ENCODE measurements at regions not wholly inside any gene's neighbourhood (a gene's known extent, or its start where the extent isn't known, plus 50 kb on each side); places are given as distances from the start of the nearest gene placed in this dataset.

DNA sequence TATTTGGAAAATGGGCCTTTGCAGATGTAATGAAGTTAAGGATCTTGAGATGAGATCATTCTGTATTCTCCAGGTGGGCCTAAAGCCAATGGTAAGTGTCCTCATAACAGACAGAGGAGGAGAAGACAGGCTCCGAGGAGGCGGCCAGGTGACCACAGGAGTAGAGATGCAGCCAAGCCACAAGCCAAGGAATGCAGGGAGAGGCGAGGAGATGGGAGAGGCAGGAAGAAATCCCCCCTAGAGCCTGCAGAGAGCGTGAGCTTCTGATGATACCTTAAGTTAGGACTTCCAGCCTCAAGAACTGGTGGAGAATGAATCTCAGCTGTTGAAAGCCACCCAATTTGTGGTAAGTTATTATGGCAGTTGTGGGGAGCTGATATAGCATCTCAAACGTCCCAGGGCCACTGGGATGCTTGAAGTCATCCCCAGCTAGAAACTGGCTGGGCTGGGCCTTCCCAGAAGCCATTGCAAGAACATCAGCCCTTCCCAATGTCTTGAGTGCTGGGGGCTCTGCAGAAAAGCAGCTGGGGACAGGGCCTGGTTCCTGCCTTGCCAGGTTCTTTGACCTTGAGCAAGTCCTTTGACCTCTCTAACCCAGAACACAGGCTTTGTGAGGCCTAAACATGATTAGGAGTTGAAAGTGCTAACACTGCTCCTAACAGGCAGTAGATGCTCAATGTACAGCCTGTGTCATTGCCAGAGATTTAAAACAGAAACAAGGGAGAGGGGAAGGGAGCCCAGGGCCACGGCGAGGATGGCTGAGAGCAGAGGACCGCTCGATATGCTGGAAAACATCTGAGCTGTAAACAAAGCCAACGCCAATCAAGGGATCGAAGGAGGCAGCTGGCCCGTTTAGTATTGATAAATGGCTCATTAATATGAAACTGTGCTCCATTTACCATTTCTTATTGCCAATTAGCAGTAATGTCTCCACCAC is 632.3 kb downstream of the TBC1D22A start:
- DNase-seq = no peak

- DNase-seq = no peak
These were observed 630.7 kb downstream of the TBC1D22A start for GRCh38 chr22:47393191-47393590.

DNA sequence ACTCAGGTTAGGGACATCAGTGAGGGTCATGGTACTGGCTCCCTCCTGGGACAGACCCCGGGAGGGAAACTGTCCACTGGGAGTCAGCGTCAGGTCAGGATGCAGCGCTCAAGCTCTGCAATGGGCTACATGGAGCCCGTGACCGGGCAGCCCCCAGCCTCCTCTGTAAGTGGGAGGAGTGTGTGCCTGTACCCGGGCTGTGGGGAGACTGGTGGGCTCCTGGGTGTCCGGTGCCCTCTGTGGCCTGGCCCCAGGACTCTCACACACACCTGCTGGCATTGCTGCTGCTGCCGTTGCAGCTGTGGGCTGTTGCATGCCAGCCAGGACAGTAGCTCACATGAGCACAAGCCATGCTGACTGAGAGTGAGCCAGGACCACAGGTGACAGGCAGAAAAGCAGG is 630.3 kb downstream of the TBC1D22A start:
- DNase-seq = no peak

DNA sequence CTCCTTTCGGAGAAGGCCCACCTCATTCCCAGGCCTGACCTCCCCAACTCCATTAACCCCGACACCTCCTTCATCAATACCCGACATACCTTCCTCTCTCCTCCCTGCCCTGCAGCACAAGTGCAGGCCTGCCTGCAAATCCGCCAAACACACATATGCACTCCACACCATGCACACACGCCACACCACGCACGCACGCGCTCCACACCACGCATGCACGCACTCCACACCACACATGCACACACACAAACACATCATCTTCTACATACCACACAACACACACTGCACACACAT is 629.6 kb downstream of the TBC1D22A start:
- DNase-seq = no peak

DNA sequence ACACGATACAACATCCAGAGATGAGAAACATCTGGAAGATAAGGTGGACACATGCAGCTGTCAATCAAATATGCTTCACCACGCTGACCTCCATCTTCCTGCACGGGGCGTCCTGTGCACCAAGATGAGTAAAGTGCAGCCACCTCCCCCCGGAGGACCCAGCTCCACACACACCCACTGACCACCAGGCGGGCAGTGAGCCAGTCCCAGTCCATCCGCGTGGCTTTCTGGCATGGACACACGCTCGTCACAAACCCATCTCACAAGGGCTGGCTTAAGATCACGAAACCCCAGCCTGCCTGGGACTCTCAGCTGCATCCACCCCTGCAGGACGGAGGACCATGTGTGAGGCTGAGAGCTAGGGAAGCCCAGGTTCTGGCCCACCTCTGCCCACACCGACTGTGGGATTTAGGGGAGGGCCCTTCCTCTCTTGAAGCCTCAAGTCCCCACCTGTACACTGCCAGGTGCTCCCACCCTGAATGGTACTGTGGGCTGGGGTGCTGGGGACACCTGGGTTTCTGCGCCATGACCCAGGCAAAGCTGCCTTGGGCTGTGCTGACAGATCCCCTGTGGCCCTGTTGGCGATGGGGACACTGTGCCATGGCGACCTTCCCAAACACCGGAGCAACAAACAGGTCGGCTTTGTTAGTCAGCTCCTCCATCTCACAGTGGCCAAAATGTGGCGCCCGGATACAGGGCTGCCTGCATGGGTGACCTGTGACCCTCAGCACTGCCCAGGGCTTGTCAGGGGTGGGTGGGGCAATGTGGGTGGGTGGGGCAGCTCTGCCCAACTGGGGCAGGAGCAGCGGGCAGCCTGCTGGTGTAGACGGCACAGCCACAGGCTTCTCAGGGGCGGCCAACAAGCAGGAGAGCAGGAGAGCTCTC is 629.0 kb downstream of the TBC1D22A start:
- DNase-seq = no peak

DNA sequence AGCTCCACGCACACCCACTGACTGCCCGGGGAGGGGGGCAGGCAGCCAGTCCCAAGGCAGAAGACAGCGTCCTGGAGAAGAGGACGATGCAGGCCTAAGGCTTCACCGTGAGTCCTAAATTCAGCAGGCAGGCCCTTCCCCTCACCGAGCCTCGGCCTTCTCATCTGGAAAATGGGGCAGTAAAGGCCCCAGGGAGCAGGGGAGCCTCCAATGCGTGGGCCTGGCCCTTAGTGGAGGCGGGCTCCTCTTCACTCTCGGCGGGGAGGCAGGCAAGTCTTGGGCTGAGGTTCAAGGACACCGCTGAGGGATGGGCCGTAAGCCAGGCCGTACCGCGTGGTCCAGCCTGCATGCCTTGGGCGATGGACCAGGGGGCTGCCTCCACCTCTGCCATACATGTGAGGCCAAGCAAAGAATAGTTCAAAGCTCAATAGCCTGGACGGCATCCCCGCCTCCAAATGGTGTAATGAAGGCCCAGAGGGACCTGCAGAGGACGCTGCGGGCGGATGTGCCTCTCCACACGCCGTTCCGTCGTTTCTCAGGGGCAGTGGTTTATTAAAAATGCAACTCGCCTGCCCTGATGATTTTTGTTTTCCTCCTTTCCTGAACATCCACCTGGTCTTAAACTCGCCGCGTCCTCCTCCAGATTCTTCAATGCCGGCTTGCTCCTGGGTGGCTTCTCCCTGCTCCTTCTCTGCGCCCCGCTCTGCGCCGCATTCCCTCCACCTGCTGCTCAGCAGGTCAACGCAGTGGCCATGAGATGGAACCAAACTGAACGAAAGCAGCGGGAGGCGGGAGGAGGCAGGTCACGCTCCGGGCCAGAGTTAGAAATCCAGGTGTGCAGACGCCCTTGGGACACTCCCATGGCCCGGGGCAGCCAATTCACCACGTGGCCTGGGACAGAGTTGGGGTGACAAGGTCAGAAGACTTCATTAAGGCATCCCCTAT is 627.8 kb downstream of the TBC1D22A start:
- DNase-seq = no peak

GRCh38 chr22:47389201-47389600 is 626.8 kb downstream of the TBC1D22A start:
- DNase-seq = no peak

- DNase-seq = no peak
These were observed 626.3 kb downstream of the TBC1D22A start for GRCh38 chr22:47388778-47389177.

- no peak for DNase-seq
These were observed 625.9 kb downstream of the TBC1D22A start for GRCh38 chr22:47388331-47388730.

- DNase-seq = no peak
These were observed 624.5 kb downstream of the TBC1D22A start for GRCh38 chr22:47386812-47387510.

- DNase-seq = no peak
These were observed 622.5 kb downstream of the TBC1D22A start for GRCh38 chr22:47384977-47385376.

DNA sequence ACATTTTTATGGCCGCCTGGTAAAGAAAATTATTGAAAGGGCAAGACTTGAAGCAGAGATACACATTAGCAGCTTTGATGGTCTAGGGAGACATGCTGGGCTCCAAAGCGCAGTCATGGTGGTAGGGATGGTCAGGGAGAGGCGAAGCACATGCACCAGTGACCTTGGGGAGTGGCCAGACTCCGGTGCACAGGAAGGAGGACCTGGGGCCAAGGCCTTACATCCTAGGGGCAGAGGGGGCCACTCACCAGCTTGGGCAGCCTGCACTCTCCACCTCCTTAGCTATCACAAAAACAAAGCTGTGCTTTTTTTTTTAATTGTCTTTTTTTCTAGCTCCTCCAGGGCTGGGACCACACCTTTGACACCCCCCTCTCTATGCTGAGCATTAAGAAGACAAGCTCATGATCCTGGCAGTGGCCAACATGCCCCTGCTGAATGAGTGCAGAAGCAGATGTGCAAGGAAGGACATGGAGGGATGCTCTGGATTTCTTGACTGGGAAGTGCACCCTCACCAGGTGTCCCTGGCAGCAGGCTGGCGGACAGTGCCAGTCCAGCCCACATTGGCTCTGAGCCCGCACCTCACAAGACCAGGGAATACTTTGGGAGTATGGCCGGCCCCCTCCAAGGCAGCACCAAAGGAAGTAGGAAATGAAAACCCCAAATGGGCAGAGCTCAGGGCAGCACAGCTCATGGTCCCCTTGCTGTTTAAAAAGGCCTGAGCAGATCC is 619.9 kb downstream of the TBC1D22A start:
- DNase-seq = no peak

- DNase-seq = no peak
These were observed 618.8 kb downstream of the TBC1D22A start for GRCh38 chr22:47381240-47381639.

DNA sequence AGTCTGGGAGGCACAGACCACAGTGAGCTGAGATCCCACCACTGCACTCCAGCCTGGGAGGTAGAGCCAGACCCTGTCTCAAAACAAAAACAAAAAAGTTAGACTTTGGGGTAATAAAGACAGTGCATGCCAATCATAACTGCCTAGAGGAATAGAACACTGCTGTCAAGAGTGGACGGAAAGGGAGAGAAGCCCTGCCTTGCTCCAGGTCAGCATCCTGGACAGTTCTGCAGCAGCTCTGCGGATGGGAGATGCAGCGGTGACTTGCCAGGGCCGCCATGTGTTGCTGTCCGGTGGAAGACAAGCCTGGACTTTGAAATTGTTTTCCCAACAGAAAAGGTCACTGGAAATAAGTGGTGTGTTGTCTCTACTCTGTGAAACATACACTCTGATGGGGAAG is 618.2 kb downstream of the TBC1D22A start:
- no peak for DNase-seq

GRCh38 chr22:47379037-47379436 is 616.6 kb downstream of the TBC1D22A start:
- no peak for DNase-seq

DNA sequence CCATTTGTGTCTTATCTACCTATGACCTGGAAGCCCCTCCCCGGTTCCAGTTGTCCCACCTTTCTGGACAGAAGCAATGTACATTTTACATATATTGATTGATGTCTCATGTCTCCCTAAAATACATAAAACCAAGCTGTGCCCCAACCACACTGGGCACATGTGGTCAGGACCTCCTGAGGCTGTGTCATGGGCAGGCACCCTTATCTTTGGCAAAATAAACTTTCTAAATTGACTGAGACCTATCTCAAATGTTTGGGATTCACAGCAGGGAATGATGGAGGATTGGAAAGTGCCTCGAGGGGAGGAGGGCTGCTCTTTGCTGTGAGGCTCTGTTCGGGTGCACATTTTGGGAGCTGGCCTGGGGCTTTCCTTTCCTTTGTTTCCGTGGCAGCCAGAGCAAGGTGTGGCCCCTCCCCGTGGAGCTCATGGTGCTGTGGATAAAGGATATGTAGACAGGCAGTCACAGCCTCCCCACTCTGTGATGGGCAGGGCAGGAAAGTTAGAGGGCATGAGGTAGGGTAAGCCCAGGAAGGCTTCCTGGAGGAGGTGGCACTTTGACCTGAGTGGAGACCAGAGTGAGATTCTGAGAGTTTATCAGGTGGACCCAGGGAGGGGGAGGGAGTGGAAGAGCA is 615.6 kb downstream of the TBC1D22A start:
- DNase-seq = no peak

DNA sequence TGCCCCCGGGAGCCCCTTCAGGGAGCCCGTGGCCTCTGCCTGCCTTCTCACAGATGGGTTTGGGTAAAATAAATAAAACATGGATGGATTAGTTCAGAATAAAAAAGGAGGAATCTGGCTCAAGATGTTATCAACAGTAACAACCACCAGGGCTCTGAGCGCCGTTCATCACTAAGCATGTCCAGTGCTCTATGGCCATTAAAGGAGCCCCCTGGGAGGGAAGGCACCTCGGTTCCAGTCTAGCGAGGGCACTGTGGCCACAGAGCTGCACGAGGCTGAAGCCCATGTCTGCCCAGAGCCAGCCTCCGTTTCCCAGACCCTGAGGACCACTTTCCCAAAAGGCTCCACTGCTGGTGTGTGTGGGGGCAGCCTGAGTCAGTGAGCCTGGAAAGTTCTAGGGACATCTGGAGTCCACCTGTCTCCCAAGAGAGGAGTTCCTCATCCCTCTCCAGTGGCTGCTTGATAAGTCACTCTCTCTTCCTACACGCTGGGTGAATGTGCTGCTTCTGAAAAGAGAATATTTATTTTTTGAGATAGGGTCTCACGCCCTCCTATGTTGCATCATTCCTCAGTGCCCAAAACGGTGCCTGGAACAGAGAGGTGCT is 614.6 kb downstream of the TBC1D22A start:
- DNase-seq = no peak

DNA sequence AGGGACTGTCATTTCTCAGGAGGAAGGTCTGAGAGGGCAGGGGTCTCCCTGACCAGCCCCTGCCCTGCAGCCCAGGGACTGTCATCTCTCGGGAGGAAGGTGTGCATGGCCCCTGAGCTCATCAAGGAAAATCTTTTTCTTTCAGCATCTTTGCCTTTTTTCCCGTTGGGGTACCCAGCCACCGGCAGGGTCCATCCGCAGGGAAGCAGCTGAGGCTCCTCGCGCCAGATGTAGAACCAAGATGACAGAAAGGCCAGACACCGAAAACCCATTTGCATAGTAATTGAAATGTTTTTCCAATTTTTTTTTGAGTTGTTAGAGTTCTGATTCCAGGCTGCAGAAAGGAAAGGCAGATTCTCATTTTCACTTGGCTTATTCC is 613.9 kb downstream of the TBC1D22A start:
- no peak for DNase-seq

DNA sequence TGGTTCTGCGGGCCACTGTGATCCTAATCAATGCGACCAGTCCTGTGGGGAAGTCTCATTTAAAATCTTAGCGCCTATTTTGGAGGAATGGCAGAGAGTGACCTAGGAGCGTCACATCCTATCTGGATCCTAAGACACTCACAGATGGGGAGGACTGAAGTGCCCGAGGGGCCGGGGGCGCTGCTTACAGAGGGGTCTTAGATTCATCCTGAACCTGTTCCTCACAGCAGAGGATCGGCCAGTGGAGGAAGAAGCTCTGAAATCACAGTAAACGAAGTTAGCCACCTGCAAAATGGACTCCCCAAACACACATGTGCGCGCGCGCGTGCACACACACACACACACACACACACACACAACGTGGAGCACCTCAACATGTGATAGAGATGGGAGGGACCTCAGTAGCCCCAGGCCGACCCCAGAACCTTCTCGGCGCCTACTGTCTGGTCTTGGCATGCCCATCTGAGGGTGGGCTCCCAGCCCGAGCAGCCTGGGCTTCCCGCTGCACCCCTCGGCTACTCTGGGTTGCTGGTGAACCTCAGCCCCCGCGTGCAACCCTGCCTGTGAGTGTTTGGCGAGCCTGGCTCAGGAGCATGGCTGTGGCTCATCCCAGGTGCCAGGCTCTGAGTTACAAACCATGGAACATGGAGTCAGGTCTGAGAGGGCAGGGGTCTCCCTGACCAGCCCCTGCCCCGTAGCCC is 613.3 kb downstream of the TBC1D22A start:
- DNase-seq = no peak
